ENCODE measurements at regions not wholly inside any gene's neighbourhood (a gene's known extent, or its start where the extent isn't known, plus 50 kb on each side); places are given as distances from the start of the nearest gene placed in this dataset.

- H4K20me1 ChIP-seq (ENCODE audit: low read depth, low read length): no peaks in the 10 kb centered on the region
- H3K4me3 ChIP-seq (ENCODE audit: insufficient read depth, low read length, poor library complexity, severe bottlenecking): no peak overlapping the region
- no peaks in the 10 kb centered on the region for H3K9me3 ChIP-seq (ENCODE audit: insufficient read depth, low read length)
- H3F3A ChIP-seq (ENCODE audit: insufficient read depth): no peaks in the 10 kb centered on the region
- no peaks in the 10 kb centered on the region for H3K79me2 ChIP-seq (ENCODE audit: insufficient read depth, low read length)
- H3K9me2 ChIP-seq (replicated peaks; ENCODE audit: insufficient read depth, low read length): no peaks in the 10 kb centered on the region
- H3K9ac ChIP-seq (ENCODE audit: low read length): no peak overlapping the region
- H2AFZ ChIP-seq (ENCODE audit: low read depth, low read length, severe bottlenecking): no peak overlapping the region
- TF ChIP-seq EZH2phosphoT487 (conservative IDR thresholded peaks at IDR 0.05; ENCODE audit: low read length): no peak
- H3K36me3 ChIP-seq (ENCODE audit: low read length): no peaks in the 10 kb centered on the region
- H3K27me3 ChIP-seq (ENCODE audit: low read length): no peaks in the 10 kb centered on the region
- no peak overlapping the region for H3K27ac ChIP-seq (ENCODE audit: low read depth, low read length)
- no peak overlapping the region for H3K4me2 ChIP-seq (ENCODE audit: low read depth, low read length, poor library complexity, severe bottlenecking)
Observed at GRCh38 chr18:67381608-67382150, 134.8 kb downstream of the DSEL start.

GRCh38 chr18:67380867-67381266, 135.7 kb downstream of the DSEL start:
- Histone ChIP-seq H3K79me2 (ENCODE audit: insufficient read depth, low read length) (no peaks in the 10 kb centered on the region), H4K20me1 (ENCODE audit: low read depth, low read length) (no peaks in the 10 kb centered on the region), H3K9me2 (replicated peaks; ENCODE audit: insufficient read depth, low read length) (no peaks in the 10 kb centered on the region; the same call in 1 of the 2 replicates), H2AFZ (ENCODE audit: low read depth, low read length, severe bottlenecking) (no peak overlapping the region), H3F3A (ENCODE audit: insufficient read depth) (no peaks in the 10 kb centered on the region), H3K27ac (ENCODE audit: low read depth, low read length) (no peak overlapping the region), H3K4me2 (ENCODE audit: low read depth, low read length, poor library complexity, severe bottlenecking) (no peak overlapping the region), H3K9me3 (ENCODE audit: insufficient read depth, low read length) (no peaks in the 10 kb centered on the region), H3K27me3 (ENCODE audit: low read length) (no peaks in the 10 kb centered on the region), H3K36me3 (ENCODE audit: low read length) (no peaks in the 10 kb centered on the region), H3K9ac (ENCODE audit: low read length) (no peak overlapping the region), H3K4me3 (ENCODE audit: insufficient read depth, low read length, poor library complexity, severe bottlenecking) (no peak overlapping the region)
- TF ChIP-seq CTCF (IDR thresholded peaks at IDR 0.05; ENCODE audit: insufficient read depth, low read length, poor library complexity, severe bottlenecking) (no peak), EZH2phosphoT487 (conservative IDR thresholded peaks at IDR 0.05; ENCODE audit: low read length) (no peak)

GRCh38 chr18:67379981-67380380, 136.5 kb downstream of the DSEL start:
- TF ChIP-seq CTCF (IDR thresholded peaks at IDR 0.05; ENCODE audit: insufficient read depth, low read length, poor library complexity, severe bottlenecking): no peak
- H3K9me2 ChIP-seq (replicated peaks; ENCODE audit: insufficient read depth, low read length): no peaks in the 10 kb centered on the region; the same call in 1 of the 2 replicates
- H3K27me3 ChIP-seq (ENCODE audit: low read length): no peaks in the 10 kb centered on the region
- H4K20me1 ChIP-seq (ENCODE audit: low read depth, low read length): no peaks in the 10 kb centered on the region
- no peak overlapping the region for H2AFZ ChIP-seq (ENCODE audit: low read depth, low read length, severe bottlenecking)
- H3K4me2 ChIP-seq (ENCODE audit: low read depth, low read length, poor library complexity, severe bottlenecking): no peak overlapping the region
- no peaks in the 10 kb centered on the region for H3K36me3 ChIP-seq (ENCODE audit: low read length)
- H3K79me2 ChIP-seq (ENCODE audit: insufficient read depth, low read length): no peaks in the 10 kb centered on the region
- H3K9me3 ChIP-seq (ENCODE audit: insufficient read depth, low read length): no peaks in the 10 kb centered on the region
- H3F3A ChIP-seq (ENCODE audit: insufficient read depth): no peaks in the 10 kb centered on the region
- H3K27ac ChIP-seq (ENCODE audit: low read depth, low read length): no peak overlapping the region
- H3K9ac ChIP-seq (ENCODE audit: low read length): no peak overlapping the region
- no peak overlapping the region for H3K4me3 ChIP-seq (ENCODE audit: insufficient read depth, low read length, poor library complexity, severe bottlenecking)

GRCh38 chr18:67376372-67376771, 140.1 kb downstream of the DSEL start:
- TF ChIP-seq CTCF (IDR thresholded peaks at IDR 0.05; ENCODE audit: insufficient read depth, low read length, poor library complexity, severe bottlenecking): no peak
- no peak for TF ChIP-seq EZH2phosphoT487 (conservative IDR thresholded peaks at IDR 0.05; ENCODE audit: low read length)
- H3K9me3 ChIP-seq (ENCODE audit: insufficient read depth, low read length): no peaks in the 10 kb centered on the region
- H4K20me1 ChIP-seq (ENCODE audit: low read depth, low read length): no peaks in the 10 kb centered on the region
- H3K4me2 ChIP-seq (ENCODE audit: low read depth, low read length, poor library complexity, severe bottlenecking): no peak overlapping the region
- H3K9me2 ChIP-seq (replicated peaks; ENCODE audit: insufficient read depth, low read length): no peaks in the 10 kb centered on the region; the same call in 1 of the 2 replicates
- H3K9ac ChIP-seq (ENCODE audit: low read length): no peak overlapping the region
- no peak overlapping the region for H3K27ac ChIP-seq (ENCODE audit: low read depth, low read length)
- H3K27me3 ChIP-seq (ENCODE audit: low read length): no peaks in the 10 kb centered on the region
- no peaks in the 10 kb centered on the region for H3K79me2 ChIP-seq (ENCODE audit: insufficient read depth, low read length)
- H3K36me3 ChIP-seq (ENCODE audit: low read length): no peaks in the 10 kb centered on the region
- no peaks in the 10 kb centered on the region for H3F3A ChIP-seq (ENCODE audit: insufficient read depth)
- H3K4me3 ChIP-seq (ENCODE audit: insufficient read depth, low read length, poor library complexity, severe bottlenecking): no peak overlapping the region
- no peak overlapping the region for H2AFZ ChIP-seq (ENCODE audit: low read depth, low read length, severe bottlenecking)

Measured in SU-DHL-6 (cell line).